A204.1 (cell line): ENCODE measurements at regions not wholly inside any gene's neighbourhood (a gene's known extent, or its start where the extent isn't known, plus 50 kb on each side); places are given as distances from the start of the nearest gene placed in this dataset.

Experiments
- FAIRE-seq: peaks from 2 replicates; lab custom pipeline; 2012; peaks lifted over from hg19 to GRCh38; lab: Jason Lieb, UNC

GRCh38 chr2:172329774-172330671 is 97.4 kb upstream of the ITGA6 start:
- no peak for FAIRE-seq

GRCh38 chr2:172332507-172332906 is 94.9 kb upstream of the ITGA6 start:
- no peak for FAIRE-seq

GRCh38 chr2:172333235-172333977 is 94.0 kb upstream of the ITGA6 start:
- no peak for FAIRE-seq

GRCh38 chr2:172333978-172334330 is 93.4 kb upstream of the ITGA6 start:
- FAIRE-seq = no peak

GRCh38 chr2:172334988-172335387 is 92.4 kb upstream of the ITGA6 start:
- FAIRE-seq = no peak

GRCh38 chr2:172335736-172336135 is 91.7 kb upstream of the ITGA6 start:
- no peak for FAIRE-seq

GRCh38 chr2:172336681-172337080 is 90.7 kb upstream of the ITGA6 start:
- no peak for FAIRE-seq

- no peak for FAIRE-seq
Measured at GRCh38 chr2:172339371-172340010, 87.9 kb upstream of the ITGA6 start.

GRCh38 chr2:172340394-172340793 is 87.0 kb upstream of the ITGA6 start:
- peak; percentile 70 for FAIRE-seq

GRCh38 chr2:172342078-172342477 is 85.3 kb upstream of the ITGA6 start:
- FAIRE-seq = no peak

GRCh38 chr2:172342611-172343010 is 84.8 kb upstream of the ITGA6 start:
- FAIRE-seq = no peak

- no peak for FAIRE-seq
Measured at GRCh38 chr2:172344159-172344558, 83.2 kb upstream of the ITGA6 start.

- FAIRE-seq = no peak
Measured at GRCh38 chr2:172345956-172346555, 81.3 kb upstream of the ITGA6 start.

GRCh38 chr2:172348555-172349288 is 78.7 kb upstream of the ITGA6 start:
- no peak for FAIRE-seq

- FAIRE-seq = no peak
Measured at GRCh38 chr2:172350839-172351479, 76.4 kb upstream of the ITGA6 start.

GRCh38 chr2:172351586-172351985 is 75.8 kb upstream of the ITGA6 start:
- FAIRE-seq = no peak

GRCh38 chr2:172354347-172354746 is 73.0 kb upstream of the ITGA6 start:
- FAIRE-seq = no peak

GRCh38 chr2:172357442-172357841 is 69.9 kb upstream of the ITGA6 start:
- no peak for FAIRE-seq

- no peak for FAIRE-seq
Measured at GRCh38 chr2:172358691-172359556, 68.5 kb upstream of the ITGA6 start.

- no peak for FAIRE-seq
Measured at GRCh38 chr2:172361360-172361759, 66.0 kb upstream of the ITGA6 start.
